ENCODE measurements at regions not wholly inside any gene's neighbourhood (a gene's known extent, or its start where the extent isn't known, plus 50 kb on each side); places are given as distances from the start of the nearest gene placed in this dataset.

DNA sequence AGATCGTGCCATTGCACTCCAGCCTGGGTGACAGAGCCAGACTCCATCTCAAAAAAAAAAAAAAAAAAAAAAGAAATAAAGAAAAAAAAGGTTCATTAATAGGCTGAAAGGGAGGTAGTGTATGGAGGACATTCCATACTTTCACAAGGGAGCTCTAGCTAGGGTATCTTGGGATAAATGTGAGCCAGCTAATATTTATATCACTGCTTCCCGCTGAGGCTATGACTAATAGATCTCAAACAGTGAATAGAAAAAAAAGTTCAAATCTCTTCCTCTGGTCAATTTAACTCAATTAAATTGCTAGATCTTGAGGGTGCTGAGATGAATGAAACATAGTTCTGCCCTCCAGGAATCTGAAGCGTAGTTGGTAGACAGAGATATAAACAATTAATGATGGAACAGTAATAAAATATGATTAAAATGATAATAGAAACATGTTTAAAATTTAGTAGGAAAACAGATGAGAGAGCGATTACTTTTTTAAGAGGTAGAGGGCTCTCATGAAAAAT, 55.7 kb upstream of the SHISA3 start:
- Histone ChIP-seq H4K20me1 (ENCODE audit: insufficient read depth, low read length) (no peaks in the 10 kb centered on the region), H3K9me2 (replicated peaks; ENCODE audit: insufficient read depth, low read length) (no peaks in the 10 kb centered on the region), H3K9me3 (replicated peaks; ENCODE audit: insufficient read depth, low read length) (no peaks in the 10 kb centered on the region), H3K4me3 (ENCODE audit: low read length) (no peak overlapping the region), H3K36me3 (replicated peaks; ENCODE audit: insufficient read depth, low read length) (no peaks in the 10 kb centered on the region), H3K27ac (ENCODE audit: low read length) (no peak overlapping the region), H2AFZ (ENCODE audit: low read length) (no peak overlapping the region), H3K27me3 (replicated peaks; ENCODE audit: insufficient read depth, low read length) (no peaks in the 10 kb centered on the region), H3K79me2 (ENCODE audit: low read length) (no peaks in the 10 kb centered on the region), H3K4me2 (ENCODE audit: low read depth, low read length) (no peak overlapping the region), H3F3A (ENCODE audit: insufficient read depth, low read length) (no peaks in the 10 kb centered on the region), H3K4me1 (ENCODE audit: low read length) (no peaks in the 10 kb centered on the region), H3K9ac (ENCODE audit: low read length) (no peak overlapping the region)
- no peak for DNase-seq
- TF ChIP-seq EZH2 (optimal IDR thresholded peaks at IDR 0.05; ENCODE audit: low read depth, low read length) (no peak), EZH2phosphoT487 (IDR thresholded peaks at IDR 0.05; ENCODE audit: low read length) (no peak)
- TF ChIP-seq, protein P1, sequence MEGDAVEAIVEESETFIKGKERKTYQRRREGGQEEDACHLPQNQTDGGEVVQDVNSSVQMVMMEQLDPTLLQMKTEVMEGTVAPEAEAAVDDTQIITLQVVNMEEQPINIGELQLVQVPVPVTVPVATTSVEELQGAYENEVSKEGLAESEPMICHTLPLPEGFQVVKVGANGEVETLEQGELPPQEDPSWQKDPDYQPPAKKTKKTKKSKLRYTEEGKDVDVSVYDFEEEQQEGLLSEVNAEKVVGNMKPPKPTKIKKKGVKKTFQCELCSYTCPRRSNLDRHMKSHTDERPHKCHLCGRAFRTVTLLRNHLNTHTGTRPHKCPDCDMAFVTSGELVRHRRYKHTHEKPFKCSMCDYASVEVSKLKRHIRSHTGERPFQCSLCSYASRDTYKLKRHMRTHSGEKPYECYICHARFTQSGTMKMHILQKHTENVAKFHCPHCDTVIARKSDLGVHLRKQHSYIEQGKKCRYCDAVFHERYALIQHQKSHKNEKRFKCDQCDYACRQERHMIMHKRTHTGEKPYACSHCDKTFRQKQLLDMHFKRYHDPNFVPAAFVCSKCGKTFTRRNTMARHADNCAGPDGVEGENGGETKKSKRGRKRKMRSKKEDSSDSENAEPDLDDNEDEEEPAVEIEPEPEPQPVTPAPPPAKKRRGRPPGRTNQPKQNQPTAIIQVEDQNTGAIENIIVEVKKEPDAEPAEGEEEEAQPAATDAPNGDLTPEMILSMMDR (IDR thresholded peaks at IDR 0.05; ENCODE audit: low read length) = no peak

DNA sequence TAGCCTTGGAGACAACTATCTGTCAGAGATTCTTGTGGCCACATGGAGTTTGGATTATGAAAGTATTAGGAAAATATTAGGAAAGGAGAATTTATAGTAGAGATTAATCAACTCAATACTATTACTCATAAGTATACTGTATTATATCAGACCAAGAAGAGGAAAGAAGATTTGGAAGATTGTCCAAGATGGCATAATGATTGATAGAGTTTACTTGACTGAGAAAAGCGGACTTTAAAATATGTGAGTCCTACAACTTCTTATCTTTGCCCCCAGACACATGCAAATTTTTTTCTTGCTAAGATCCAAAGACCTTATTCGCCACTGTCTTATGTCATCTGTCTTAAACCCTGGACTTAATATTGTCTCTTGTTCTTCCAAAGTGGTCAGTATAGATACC, 54.8 kb upstream of the SHISA3 start:
- Histone ChIP-seq H3K27me3 (replicated peaks; ENCODE audit: insufficient read depth, low read length) (no peaks in the 10 kb centered on the region), H3K9me2 (replicated peaks; ENCODE audit: insufficient read depth, low read length) (no peaks in the 10 kb centered on the region), H3K36me3 (replicated peaks; ENCODE audit: insufficient read depth, low read length) (no peaks in the 10 kb centered on the region), H3K79me2 (ENCODE audit: low read length) (no peaks in the 10 kb centered on the region), H3K4me2 (ENCODE audit: low read depth, low read length) (no peak overlapping the region), H3K4me3 (ENCODE audit: low read length) (no peak overlapping the region), H3K9ac (ENCODE audit: low read length) (no peak overlapping the region), H2AFZ (ENCODE audit: low read length) (no peak overlapping the region), H3K4me1 (ENCODE audit: low read length) (no peaks in the 10 kb centered on the region), H4K20me1 (ENCODE audit: insufficient read depth, low read length) (no peaks in the 10 kb centered on the region), H3K9me3 (replicated peaks; ENCODE audit: insufficient read depth, low read length) (no peaks in the 10 kb centered on the region), H3K27ac (ENCODE audit: low read length) (no peak overlapping the region), H3F3A (ENCODE audit: insufficient read depth, low read length) (no peaks in the 10 kb centered on the region)
- TF ChIP-seq EZH2 (optimal IDR thresholded peaks at IDR 0.05; ENCODE audit: low read depth, low read length) (no peak), EZH2phosphoT487 (IDR thresholded peaks at IDR 0.05; ENCODE audit: low read length) (no peak)
- TF ChIP-seq, protein P1 (IDR thresholded peaks at IDR 0.05; ENCODE audit: low read length) = no peak
- DNase-seq = no peak

DNA sequence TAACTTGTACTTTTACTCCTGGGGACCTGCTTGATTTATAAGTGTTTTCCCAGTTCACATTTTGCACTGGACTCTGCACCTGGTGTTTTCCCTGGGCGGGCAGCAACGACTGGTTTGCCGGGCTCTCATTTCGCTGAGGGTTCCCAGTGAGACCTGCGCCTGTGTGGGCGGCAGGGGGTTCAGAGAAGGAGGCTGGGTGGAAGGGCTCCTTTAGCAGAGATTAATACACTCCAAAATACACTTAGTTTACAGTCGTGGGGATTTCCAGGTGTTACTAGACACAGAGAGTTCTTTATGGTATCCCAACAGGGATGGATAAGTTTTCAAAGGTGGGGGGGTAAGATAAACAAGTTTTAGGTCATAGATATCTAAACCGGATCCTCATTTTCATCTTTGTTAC, 53.0 kb upstream of the SHISA3 start:
- DNase-seq = no peak
- H3K9ac ChIP-seq (ENCODE audit: low read length) = no peak overlapping the region
- H3K9me3 ChIP-seq (replicated peaks; ENCODE audit: insufficient read depth, low read length) = no peaks in the 10 kb centered on the region
- TF ChIP-seq EZH2 (optimal IDR thresholded peaks at IDR 0.05; ENCODE audit: low read depth, low read length) = no peak
- no peak for TF ChIP-seq EZH2phosphoT487 (IDR thresholded peaks at IDR 0.05; ENCODE audit: low read length)
- TF ChIP-seq, protein P1 (IDR thresholded peaks at IDR 0.05; ENCODE audit: low read length) = no peak
- H3K79me2 ChIP-seq (ENCODE audit: low read length) = no peaks in the 10 kb centered on the region
- no peaks in the 10 kb centered on the region for H4K20me1 ChIP-seq (ENCODE audit: insufficient read depth, low read length)
- no peak overlapping the region for H3K4me3 ChIP-seq (ENCODE audit: low read length)
- H3F3A ChIP-seq (ENCODE audit: insufficient read depth, low read length) = no peaks in the 10 kb centered on the region
- no peaks in the 10 kb centered on the region for H3K36me3 ChIP-seq (replicated peaks; ENCODE audit: insufficient read depth, low read length)
- H3K27me3 ChIP-seq (replicated peaks; ENCODE audit: insufficient read depth, low read length) = no peaks in the 10 kb centered on the region
- H3K9me2 ChIP-seq (replicated peaks; ENCODE audit: insufficient read depth, low read length) = no peaks in the 10 kb centered on the region
- no peak overlapping the region for H3K27ac ChIP-seq (ENCODE audit: low read length)
- no peak overlapping the region for H3K4me2 ChIP-seq (ENCODE audit: low read depth, low read length)
- no peak overlapping the region for H2AFZ ChIP-seq (ENCODE audit: low read length)
- H3K4me1 ChIP-seq (ENCODE audit: low read length) = no peaks in the 10 kb centered on the region
